HG02759 (cell line): ENCODE measurements at regions not wholly inside any gene's neighbourhood (a gene's known extent, or its start where the extent isn't known, plus 50 kb on each side); places are given as distances from the start of the nearest gene placed in this dataset.

Experiments
- ATAC-seq: cut with Tn5 transposase; IDR thresholded peaks from one replicate; pipeline ENCODE4 v1.9.1; 2021; ENCODE audit warnings: mild to moderate bottlenecking, moderate library complexity; ENCODE audit not compliant: unreplicated experiment

GRCh38 chr2:129710670-129711495 lies 268.6 kb upstream of the RAB6C start:
- ATAC-seq: no peak

DNA sequence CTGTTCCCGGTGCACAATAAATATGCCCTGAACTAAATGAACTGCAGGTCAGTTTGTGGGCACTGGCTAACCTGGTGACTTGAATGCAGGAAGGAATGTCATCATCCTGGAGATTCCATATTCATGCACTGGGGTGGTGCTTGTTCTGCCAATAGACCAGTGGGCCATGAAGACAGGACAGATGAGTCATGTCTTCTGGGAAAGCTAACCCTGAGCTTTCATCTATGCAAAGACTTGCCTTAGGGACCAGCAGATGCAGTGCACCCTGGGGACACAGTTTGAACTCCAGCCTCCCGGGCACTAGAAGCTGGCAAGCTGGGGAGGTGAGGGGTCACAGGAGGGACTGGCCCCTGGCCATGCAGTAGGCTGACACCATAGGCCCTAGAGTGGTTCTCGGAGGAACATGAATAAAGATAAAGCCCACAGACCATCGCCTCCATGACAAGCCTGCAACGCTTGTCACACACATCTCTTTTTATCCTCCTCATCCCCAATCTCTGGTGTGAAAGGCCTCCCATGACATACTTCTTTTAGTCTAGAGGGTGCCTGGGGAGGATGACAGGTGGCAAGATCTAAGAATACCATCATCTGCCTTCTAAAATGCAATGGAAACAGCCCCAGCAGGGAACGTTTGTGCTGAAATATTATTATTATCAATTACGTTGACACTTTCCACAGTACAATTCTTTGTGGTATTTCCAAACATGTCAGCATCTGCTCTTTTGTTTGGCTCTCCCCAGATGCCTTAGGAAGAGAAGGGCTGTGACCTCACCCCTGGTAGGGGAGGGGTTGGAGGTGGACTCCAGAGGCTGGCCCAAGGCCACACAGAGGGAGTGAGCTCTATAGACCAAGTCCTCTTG lies 267.4 kb upstream of the RAB6C start:
- no peak for ATAC-seq

- no peak for ATAC-seq
These were observed 266.8 kb upstream of the RAB6C start for GRCh38 chr2:129712676-129712985.

DNA sequence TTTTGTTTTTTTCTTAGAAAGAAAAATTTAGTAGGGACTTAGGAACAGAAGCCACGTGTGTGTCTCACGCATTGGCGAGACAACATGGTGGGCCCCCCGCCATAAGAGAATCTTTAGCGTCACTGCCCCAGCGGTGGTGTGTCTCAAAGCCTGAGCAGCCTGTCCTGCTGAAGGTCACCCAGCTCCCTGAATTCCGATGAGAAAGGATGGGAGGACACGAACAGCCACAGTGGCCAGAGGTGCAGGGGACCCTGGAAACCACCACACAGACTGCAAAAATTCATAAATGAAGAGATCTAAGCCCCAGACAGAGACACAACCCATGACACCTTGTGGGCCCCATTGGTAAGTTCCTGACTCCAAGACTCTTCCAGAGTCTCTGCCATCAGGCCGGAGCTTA lies 266.1 kb upstream of the RAB6C start:
- no peak for ATAC-seq

GRCh38 chr2:129716781-129717559 lies 262.5 kb upstream of the RAB6C start:
- ATAC-seq: no peak

DNA sequence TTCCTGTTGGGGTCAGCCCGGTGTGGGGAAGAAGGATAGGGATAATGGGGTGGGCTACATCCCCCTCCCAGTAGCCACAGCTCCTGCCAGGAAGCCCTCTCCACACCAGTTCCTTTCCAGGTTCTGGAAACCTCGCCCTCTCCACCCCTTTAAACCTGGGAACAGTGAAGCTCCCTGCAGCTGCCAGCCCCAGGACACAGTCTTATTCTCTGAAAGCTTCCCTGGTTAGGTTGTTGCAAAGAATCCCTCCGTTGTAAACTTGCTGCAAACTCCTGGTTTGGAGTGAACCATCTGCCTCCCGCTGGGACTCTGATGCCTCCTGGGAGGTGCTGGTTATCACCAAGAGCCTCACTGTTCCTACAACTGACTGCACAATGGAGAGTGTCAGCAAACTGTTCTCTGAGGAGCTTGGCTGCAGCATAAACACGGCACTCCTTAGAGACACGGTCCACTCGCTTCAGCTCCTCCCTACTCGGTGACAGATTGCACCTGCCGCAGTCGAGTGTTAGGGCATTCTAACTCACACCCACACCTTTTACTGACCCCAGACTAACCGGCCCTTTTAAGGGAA lies 261.8 kb upstream of the RAB6C start:
- no peak for ATAC-seq

DNA sequence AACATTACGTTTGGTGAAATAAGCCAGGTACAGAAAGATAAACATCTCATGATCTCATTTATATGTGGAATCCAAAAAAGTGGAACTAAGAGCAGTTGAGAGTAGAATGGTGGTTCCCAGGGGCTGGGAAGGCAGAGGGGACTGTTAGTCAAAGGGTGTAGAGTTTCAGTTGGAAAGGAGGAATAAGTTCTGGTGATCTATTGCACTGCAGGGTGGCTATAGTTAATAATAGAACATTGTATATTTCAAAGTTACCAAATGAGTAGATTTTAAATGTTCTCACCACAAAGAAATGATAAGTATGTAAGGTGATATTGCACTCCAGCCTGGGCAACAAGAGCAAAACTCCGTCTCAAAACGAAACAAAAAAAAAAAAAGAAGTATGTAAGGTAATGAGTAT lies 260.1 kb upstream of the RAB6C start:
- no peak for ATAC-seq

DNA sequence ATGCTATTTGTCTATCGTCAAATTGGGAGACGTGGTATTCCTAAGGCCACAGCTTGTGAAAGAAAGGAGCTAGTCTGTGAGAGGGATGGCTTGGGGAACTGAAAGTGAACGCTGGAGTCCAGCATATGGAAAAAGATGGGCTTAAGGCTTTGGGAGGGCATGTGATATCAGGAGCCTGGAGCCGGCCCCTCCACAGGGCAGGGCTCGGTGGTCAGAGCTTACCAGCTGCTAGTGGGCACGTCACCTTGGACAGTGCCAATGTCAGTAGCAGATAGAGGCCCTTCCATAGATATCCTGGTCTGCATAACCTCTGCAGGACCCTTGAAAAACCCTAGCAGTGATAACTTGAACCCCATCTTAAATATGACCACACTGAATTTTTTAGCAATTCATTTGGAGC lies 259.1 kb upstream of the RAB6C start:
- ATAC-seq: no peak

DNA sequence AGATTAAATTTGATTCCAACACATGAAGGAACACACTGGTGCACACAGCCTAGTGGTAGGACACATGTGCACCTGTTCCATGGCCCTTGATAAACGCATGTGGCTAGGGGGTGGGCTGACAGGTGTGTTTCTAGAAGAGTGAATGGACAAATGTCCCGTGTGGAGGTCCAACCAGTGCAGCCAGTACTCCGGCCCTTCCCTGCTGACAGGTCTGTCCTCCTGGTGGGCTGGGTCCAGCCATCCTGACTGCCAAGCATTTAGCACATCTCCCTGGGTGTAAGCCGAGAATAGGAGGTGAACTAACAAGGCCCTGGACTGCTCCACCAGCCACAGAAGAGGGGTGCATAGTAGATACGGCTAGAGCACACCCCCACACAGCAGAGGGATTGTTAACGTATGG lies 258.7 kb upstream of the RAB6C start:
- ATAC-seq: no peak

DNA sequence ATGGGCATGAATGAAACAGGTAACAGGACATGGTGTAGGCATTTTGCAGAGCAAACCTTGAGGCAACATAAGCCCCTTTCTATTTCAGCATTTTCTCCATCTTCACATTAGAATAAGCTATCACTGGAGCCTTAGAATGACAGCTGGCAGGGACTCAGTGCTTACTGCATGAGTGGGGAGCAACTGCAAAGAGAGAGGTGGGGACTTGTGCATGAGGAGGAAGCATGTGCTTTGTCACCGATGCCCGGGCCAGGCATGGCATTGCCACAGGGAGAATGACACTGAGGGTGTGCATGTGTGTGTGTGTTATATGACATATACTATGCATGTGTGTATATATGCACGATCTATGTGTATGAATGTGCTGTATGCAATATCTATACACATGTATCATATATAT lies 258.2 kb upstream of the RAB6C start:
- ATAC-seq: no peak

GRCh38 chr2:129721846-129722245 lies 257.6 kb upstream of the RAB6C start:
- no peak for ATAC-seq

DNA sequence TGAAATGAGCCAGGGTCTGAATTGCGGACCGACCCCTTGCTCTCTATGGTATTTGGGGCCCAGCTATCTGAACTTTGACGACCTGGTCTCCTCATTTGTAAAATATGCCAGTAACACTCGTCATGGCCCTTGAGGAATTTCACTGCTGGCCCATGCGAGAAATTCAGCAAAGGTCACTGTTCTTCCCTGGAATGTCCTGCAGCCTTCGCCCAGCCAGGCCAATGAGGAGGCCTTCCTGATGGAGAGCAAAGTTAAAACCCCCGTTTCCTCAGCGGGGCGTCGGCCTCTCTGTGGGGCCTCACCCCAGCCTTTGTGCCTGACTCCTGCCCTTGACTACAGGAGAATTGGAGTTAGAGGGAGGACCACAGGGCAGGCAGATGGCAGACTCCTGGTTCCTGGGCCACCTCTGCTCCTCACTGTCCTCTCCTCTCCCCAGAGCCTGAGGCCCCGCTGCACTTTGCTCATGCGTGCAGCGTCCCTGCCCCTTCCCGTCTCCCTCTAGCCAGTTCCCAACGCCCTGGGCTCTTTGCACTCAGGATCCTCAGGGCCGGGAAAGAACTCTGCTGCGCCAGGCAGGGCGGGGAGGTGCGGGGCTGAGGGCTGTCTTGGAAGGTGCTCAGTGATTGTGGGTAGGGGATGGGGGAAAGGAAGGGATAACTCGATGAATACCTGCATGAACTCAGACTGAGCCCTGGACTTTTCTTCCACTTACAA lies 257.0 kb upstream of the RAB6C start:
- ATAC-seq: no peak

GRCh38 chr2:129723277-129724020 lies 256.0 kb upstream of the RAB6C start:
- no peak for ATAC-seq

- no peak for ATAC-seq
These were observed 255.3 kb upstream of the RAB6C start for GRCh38 chr2:129724021-129724757.

DNA sequence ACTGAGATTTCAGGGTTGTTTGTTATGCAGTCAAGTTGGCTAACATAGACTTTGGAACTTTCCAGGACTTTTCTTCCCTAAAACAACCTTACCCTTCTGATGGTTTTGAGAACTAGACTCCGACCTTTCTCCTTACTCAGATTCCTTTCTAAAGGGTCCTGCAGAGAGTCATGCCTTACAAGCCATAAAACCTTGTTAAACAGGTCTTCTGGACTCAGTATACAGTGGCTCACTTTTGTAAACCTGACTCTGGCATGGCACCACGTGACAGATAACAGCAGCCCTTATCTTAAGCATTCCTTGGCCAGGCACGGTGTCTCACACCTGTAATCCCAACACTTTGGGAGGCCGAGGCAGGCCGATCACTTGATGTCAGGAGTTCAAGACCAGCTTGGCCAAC lies 253.2 kb upstream of the RAB6C start:
- ATAC-seq: no peak

DNA sequence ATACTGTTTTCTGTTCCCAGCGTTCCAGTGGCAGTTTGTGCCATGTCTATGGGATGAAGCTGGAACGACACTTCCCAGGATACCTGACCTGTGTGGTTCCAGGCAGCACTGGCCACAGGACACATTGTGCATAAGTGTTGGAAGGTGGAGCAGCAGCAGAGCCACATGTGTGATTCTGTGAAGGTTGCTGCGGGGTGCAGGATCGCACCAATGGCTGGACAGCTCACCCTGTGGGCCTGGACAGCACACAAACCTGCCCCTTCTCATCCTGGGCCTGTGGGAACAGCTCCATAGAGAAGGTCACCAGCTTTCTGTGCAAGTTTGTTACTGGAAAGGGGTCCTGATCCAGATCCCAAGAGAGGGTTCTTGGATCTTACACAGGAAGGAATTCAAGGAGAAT lies 252.2 kb upstream of the RAB6C start:
- ATAC-seq: no peak

- no peak for ATAC-seq
These were observed 251.2 kb upstream of the RAB6C start for GRCh38 chr2:129728035-129728972.

GRCh38 chr2:129729011-129729410 lies 250.5 kb upstream of the RAB6C start:
- ATAC-seq: no peak
